AG09309 (cell line): ENCODE measurements at regions not wholly inside any gene's neighbourhood (a gene's known extent, or its start where the extent isn't known, plus 50 kb on each side); places are given as distances from the start of the nearest gene placed in this dataset.
"Not testable (repeated sequence)": the region's sequence is repeated elsewhere in the genome, so short reads cannot be mapped to it uniquely, and the experiment has no call there.

Source experiments
- DNase-seq: peaks from one replicate; pipeline ENCODE4 v3.0.0-alpha.2; 2010; ENCODE audit warnings: low read depth
- H3K4me3 ChIP-seq: 2 replicates; pipeline ENCODE4 v1.5.1; 2011; ENCODE audit warnings: mild to moderate bottlenecking, low read depth, low read length, moderate library complexity; ENCODE audit not compliant: control insufficient read depth
- CTCF ChIP-seq: IDR thresholded peaks from 2 replicates; pipeline ENCODE4 v1.5.1; 2011; ENCODE audit warnings: mild to moderate bottlenecking, low read depth, low read length, inconsistent platforms; ENCODE audit not compliant: insufficient read depth, control insufficient read depth; ENCODE audit errors: missing control alignments

GRCh38 chr1:37362594-37363385, 111.6 kb upstream of the ZC3H12A start:
- no peak for TF ChIP-seq CTCF
- no peak for DNase-seq
- H3K4me3 ChIP-seq: no peak overlapping the region

GRCh38 chr1:37363535-37363934, 110.8 kb upstream of the ZC3H12A start:
- TF ChIP-seq CTCF: no peak
- H3K4me3 ChIP-seq: no peak overlapping the region
- no peak for DNase-seq

DNA sequence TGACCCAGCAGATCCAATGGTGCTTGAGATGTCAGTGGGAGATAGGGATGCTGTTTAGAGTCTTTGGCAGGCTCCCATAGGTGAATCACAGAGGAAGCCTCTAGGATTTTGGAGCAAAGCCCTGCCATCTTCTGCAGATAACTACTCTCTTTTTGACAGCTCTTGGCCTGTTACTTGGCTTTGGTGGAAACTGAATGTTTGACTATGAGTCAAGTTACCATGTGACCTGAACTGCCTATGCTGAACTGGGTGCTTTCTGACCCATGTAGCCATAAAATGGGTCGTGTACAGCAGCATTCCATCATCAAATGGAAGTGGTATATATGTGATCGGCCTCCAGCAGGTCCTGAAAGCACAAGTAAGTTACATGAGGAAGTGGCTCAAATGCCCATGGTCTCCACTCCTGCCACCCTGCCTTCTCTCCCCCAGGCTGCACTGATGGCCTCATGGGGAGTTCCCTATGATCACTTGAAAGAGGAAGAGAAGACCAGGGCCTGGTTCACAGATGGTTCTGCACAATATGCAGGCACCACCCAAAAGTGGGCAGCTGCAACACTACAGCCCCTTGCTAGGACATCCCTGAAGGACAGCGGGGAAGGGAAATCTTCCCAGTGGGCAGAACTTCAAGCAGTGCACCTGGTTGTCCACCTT, 105.6 kb upstream of the ZC3H12A start:
- not testable (repeated sequence) for H3K4me3 ChIP-seq, DNase-seq

GRCh38 chr1:37372302-37372701, 102.1 kb upstream of the ZC3H12A start:
- TF ChIP-seq CTCF: no peak
- no peak for DNase-seq
- no peak overlapping the region for H3K4me3 ChIP-seq

DNA sequence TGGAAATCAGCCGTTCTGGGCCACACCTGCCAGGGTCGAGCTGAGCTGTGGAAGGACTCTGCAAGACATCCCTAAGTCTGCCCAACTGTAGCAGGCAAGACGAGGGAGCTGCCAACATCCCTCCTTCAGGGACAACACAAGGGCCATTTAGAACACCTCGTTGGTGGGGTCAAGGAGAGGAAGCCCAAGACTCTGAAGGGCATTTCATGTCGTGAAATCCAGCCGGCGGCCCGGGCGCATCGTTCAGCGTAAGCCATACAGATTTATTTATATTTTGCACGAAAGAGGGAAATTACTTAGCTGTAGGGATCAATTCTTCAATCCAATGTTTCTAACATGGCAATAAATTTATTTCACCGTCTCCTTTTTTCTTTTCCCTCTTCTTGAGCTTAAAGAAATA, 101.7 kb upstream of the ZC3H12A start:
- no peak for TF ChIP-seq CTCF
- DNase-seq: no peak

DNA sequence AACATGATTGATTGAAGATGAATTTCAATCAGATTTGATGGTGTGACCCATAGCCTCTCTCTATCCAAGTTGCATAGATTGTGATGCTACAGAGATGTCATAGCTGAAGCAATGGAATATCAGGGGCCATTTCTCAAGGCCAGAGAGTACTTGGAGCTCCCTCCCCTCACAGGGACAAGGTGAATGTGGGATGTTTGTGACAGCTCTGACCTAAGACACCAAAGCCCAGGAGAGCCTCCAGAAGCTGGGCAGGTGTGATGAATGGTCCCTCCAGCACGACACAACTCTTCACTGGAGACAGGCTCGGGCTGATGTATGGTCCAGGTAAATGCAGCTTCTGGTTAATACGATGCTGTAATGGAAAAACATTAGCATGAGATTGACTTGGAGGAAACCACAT, 101.0 kb upstream of the ZC3H12A start:
- TF ChIP-seq CTCF: no peak
- H3K4me3 ChIP-seq: no peak overlapping the region
- DNase-seq: no peak

More for the DNA sequence above, 101.7 kb upstream of the ZC3H12A start:
- no peak overlapping the region for H3K4me3 ChIP-seq

- not testable (repeated sequence) for H3K4me3 ChIP-seq, DNase-seq
These were observed 93.8 kb upstream of the ZC3H12A start for GRCh38 chr1:37380546-37380945.
